SK-N-SH treated with all-trans-retinoic acid at 6 μM for 48 hours (cell line): ENCODE measurements at regions not wholly inside any gene's neighbourhood (a gene's known extent, or its start where the extent isn't known, plus 50 kb on each side); places are given as distances from the start of the nearest gene placed in this dataset.

ENCODE experiments used
- ISL1 ChIP-seq: fragments of 250-450 bp; sonication (Bioruptor Pico); IDR thresholded peaks from 2 replicates; pipeline ENCODE4 v2.1.2; 2022; ENCODE audit warnings: mild to moderate bottlenecking, moderate library complexity
- SNAI2 ChIP-seq: fragments of 250-450 bp; sonication (Bioruptor Pico); IDR thresholded peaks from 2 replicates; pipeline ENCODE4 v1.5.0; 2020; ENCODE audit warnings: mild to moderate bottlenecking, moderate library complexity
- ZNF70 ChIP-seq: fragments of 450-650 bp; formaldehyde crosslinking; IDR thresholded peaks from 2 replicates; pipeline ENCODE4 v1.5.0; 2020; ENCODE audit warnings: mild to moderate bottlenecking, moderate library complexity

GRCh38 chr10:108374991-108375390 is 1210.5 kb upstream of the SORCS1 start:
- no peak for TF ChIP-seq SNAI2
- TF ChIP-seq ZNF70 (CRISPR knock-in tag): no peak
- no peak for TF ChIP-seq ISL1 (CRISPR knock-in tag)
